Hematopoietic multipotent progenitor cell treated with erythropoietin and hydrocortisone succinate and interleukin-3 and kit ligand, for 8 days (in vitro differentiated cells): ENCODE measurements at regions not wholly inside any gene's neighbourhood (a gene's known extent, or its start where the extent isn't known, plus 50 kb on each side); places are given as distances from the start of the nearest gene placed in this dataset.
A peak's percentile ranks its signal among the peaks of the same experiment; 100 is the strongest.

Experiments used
- DNase-seq: peaks from one replicate; pipeline ENCODE4 v3.0.0-alpha.2; 2015

DNA sequence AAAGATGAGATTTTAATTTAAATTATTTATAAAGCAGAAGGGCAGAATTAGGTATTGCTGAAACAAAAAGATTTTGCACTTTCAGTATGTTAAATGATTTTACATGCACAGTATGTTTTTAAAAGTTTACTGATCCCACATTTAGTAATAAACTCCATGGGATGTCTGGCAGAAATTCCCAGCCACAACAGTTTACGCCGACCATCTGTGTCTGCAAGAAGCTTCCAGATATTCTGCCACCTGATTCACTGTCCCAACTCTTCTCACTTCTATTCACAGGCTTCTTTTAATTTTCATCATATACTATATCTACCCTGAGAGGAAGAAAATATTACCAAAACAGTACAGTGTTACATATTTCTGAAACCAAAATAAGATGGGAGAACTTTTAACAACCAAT lies 115.8 kb upstream of the IQCM start:
- DNase-seq = no peak

GRCh38 chr4:149932188-149932587 lies 116.5 kb upstream of the IQCM start:
- DNase-seq = no peak

GRCh38 chr4:149933120-149933519 lies 117.5 kb upstream of the IQCM start:
- DNase-seq = no peak

DNA sequence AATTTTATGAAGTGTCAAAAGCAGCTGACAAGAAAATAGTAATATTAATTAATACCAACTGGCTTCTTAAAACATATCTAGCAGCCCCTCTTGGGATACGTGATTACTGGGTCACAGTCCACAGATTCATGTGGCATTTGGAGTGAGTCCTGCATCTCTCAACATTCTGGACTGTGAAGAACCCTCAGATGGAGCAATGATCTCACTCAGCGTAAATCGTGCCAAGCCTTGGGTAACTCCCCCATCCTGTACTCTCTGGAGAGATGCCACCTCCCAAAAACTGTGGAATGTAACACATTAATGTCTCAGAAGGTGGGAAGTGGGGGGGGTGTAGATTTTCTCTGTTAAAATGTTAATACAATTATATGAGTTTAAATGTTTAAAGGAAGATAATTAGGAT lies 118.2 kb upstream of the IQCM start:
- no peak for DNase-seq

- no peak for DNase-seq
Measured at GRCh38 chr4:149949381-149949780, 128.9 kb upstream of the DCLK2 start.

- no peak for DNase-seq
Measured at GRCh38 chr4:149951152-149951900, 126.9 kb upstream of the DCLK2 start.

DNA sequence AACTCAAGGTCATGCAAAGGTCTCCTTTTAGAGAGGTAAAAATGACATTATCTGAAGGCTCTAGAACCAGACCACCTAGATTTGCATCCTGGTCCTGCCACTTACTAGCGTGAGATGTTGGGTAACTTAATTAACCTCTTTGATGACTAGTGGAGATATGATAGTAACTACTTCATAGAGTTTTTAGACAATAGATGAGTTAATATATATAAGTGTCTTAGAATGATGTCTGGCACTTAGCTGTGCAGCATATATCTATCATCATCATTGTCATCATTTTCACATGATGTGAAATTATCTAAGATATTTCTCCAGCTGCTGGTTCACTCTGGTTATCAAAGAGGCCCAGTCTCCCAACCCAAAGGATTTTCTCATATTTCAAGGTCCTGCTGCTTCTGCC lies 126.1 kb upstream of the DCLK2 start:
- no peak for DNase-seq

DNA sequence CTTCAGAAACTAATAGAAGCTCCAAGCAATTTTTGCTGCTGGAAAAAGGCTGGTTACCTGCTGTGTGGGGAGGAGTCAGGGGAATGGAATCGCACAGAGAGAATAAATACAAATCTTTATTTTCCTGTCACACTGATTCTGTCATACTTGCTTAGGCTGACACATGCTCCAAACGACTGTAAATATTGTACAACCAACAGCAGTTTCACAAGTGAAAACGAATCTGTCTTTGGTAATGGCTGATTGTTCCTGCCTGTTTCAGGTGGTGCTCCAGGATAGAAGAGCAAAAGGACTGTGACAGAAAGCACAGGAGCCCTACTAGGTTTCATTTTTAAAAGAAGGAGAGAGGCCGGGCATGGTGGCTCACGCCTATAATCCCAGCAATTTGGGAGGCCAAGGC lies 125.5 kb upstream of the DCLK2 start:
- DNase-seq = no peak

DNA sequence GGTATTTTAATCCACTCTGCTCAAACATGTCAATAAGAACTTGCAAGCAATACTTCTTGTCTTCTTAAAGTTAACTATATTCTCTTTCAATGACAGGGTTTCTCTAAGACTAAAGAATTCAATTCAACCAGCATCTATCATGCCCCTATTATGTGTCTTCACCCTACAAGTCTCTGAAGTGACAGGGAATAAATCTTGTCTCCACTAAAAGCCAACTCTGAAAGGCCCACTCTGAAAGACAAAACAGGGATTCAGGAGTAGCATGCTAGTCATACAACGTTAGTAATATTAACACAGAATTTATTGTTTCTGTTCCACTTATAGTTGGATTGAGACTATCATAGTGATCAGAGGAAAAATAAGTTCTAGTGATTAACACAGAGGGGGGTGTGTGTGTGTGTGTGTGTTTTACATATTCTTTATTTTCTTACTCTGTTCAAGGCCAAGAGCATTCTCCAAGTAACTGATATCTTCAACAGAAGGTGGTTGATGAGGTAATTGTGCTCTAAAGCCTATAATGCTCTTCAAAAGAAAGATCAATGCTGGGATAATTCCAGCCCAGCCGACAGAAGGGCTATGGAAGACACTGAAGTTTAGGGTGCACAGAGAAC lies 122.4 kb upstream of the DCLK2 start:
- no peak for DNase-seq

DNA sequence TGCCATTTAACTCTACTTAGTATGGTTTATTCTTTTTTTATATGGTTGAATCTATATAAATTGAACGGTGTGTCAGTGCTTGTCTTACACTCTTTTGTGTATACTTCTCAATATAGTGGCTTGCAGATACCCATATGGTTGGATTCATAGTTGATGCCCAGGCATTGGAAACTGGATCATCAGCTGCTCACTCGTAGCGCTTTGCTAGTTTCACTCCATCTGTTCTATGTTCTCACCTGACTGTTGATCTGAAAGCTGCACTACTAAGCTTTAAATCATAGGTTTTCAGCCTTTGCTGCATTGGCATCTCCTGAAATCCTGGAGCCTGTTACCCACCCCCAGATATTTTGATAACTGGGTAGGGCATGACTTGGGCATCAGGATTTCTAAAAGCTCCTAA lies 121.6 kb upstream of the DCLK2 start:
- DNase-seq = no peak

DNA sequence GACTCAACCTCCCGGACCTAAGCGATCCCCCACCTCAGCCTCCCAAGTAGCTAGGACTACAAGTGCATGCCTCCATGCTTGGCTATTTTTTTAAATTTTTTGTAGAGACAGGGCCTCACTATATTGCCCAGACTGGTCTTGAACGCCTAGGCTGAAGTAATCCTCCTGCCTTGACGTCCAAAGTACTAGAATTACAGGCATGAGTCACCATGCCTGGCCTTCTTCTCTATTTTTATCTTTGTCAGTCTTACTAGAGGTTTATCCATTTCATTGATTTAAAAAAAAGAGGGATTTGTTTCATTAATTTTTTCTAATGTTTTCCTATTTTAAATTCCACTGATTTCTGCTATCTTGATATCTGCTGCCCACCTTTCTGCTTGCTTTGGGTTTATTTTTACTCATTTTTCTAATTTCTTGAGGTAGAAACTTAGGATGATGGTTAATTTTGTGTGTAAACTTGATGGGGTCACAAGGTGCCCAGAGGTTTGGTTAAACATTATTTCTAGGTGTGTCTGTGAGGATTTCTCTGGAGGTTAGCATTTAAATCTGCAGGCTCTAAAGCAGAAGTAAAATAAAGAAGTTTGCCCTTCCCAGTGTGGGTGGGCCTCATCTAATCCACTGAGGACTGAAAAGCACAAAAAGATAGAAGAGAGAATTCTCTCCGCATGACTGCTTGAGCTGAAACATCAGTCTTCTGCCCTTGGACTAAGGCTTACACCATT lies 116.2 kb upstream of the DCLK2 start:
- DNase-seq = no peak

DNA sequence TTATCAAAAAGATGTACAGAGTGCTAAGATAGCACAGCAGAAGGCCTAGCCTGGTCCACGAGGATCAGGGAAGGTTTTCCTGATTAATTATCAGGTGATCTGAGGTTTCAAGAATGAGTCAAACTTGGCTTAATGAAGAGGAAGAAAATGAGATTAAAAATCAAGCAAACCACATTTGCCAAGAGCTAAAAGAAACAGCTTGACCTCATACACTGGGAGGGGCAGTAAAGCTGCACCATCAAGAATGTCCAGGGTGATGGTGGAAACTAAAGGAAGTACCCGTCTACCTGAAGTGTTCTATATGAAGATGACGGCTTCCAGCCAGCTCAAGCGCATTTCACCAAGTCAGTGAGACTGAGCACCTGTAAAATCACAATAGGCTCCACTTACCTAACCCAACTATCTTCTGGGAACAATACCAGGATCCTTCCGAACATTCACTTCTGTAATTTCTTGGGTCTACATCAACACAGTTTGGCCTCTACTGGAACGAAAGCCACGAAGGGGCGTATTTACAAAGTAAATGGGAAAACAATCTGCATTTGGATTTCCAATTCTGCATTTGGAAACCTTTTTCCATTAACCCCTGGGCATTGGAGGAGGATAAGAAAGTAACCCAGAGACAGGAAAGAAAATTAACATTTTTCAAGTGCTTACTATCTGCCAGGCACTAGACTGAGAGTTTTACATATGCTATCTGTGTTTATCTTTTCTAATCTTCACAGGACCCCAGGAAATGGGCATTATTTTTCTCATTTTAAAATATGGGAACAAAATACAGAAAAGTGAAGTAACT lies 114.0 kb upstream of the DCLK2 start:
- no peak for DNase-seq

DNA sequence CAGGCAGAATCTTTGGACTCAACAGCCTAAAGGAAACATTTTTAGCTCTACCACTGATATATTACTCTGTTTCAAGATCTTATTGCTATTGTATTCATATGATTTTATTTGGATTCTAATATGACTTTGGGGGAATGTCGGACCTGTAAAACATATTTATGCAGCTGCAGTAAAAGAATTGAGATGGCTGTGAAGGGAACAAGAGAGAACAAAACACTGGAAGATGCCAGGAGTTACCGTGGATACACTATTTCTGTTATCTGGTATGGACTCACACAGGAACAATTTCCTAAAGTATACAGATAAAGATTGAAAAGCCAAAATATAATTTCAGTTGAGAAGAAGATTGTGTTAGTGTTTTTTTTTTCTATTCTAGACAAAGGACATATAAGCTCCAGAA lies 113.0 kb upstream of the DCLK2 start:
- no peak for DNase-seq

- no peak for DNase-seq
Measured at GRCh38 chr4:149972407-149972806, 105.8 kb upstream of the DCLK2 start.

- no peak for DNase-seq
Measured at GRCh38 chr4:149973181-149973580, 105.1 kb upstream of the DCLK2 start.

- DNase-seq = no peak
Measured at GRCh38 chr4:149975172-149975571, 103.1 kb upstream of the DCLK2 start.

- DNase-seq = no peak
Measured at GRCh38 chr4:149980121-149980682, 98.0 kb upstream of the DCLK2 start.

- DNase-seq = peak; percentile 53
Measured at GRCh38 chr4:149980941-149981340, 97.3 kb upstream of the DCLK2 start.

DNA sequence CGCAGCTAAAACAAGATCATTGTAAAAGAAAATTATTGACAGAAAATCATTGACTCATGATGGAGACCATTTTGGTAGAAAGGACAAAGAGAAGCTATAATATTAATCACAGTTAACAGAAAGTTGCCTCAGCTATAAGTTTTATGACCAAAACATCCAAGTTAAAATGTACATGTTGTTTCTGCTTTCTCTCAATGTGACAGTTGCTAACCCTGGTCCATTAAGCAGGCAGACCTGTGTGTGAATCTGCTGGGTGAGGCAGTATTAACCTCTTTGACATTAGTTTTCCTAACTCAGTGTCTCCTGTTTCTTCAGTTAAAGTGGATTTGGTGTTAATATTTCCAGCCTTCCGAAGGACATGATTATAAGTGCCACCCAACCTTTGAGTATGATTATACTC lies 94.8 kb upstream of the DCLK2 start:
- no peak for DNase-seq

GRCh38 chr4:149983931-149984330 lies 94.3 kb upstream of the DCLK2 start:
- DNase-seq = no peak

GRCh38 chr4:149985981-149986380 lies 92.3 kb upstream of the DCLK2 start:
- DNase-seq = no peak

GRCh38 chr4:149986917-149987316 lies 91.3 kb upstream of the DCLK2 start:
- no peak for DNase-seq
